Activated gamma-delta T cell (primary cell): ENCODE measurements at regions not wholly inside any gene's neighbourhood (a gene's known extent, or its start where the extent isn't known, plus 50 kb on each side); places are given as distances from the start of the nearest gene placed in this dataset.
A peak's percentile ranks its signal among the peaks of the same experiment; 100 is the strongest.

Experiments
- DNase-seq: peaks from one replicate; lab custom pipeline; 2025; lab: John Stamatoyannopoulos, UW

DNA sequence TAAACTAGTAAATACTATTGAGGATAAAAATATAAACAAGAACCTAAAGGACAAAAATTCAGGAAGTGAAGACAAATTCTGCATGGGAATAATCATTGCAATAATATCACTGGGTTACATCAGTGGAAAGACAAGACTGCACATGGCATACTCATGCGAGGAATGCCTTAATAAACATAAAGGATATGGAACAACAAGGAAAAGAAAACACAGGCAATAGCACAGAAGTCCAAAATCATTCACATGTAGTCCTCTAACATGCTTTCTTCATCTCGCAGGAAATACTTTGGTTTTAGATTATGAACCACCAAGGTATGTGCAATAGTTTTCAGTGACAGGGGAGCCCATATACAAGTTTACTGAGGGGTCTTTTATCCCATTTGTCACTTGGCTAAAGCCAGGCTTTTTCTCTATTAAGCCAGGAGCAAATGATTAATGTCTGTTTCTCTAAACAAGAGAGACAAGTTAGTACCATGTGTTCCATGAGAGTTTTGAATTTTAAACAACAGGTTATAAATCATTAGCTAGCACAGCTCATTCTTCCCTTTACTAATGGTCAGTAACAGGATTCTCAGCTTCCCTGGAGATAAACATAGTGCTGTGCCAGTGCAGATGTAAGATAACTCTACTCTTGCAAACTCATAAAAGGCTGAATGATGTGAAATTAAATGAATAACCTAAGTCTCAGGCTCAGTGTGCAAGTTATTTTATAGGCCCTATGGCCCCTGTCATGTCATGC, 353.6 kb upstream of the FSIP2 start:
- no peak for DNase-seq

GRCh38 chr2:185388226-185388625, 350.4 kb upstream of the FSIP2 start:
- no peak for DNase-seq

DNA sequence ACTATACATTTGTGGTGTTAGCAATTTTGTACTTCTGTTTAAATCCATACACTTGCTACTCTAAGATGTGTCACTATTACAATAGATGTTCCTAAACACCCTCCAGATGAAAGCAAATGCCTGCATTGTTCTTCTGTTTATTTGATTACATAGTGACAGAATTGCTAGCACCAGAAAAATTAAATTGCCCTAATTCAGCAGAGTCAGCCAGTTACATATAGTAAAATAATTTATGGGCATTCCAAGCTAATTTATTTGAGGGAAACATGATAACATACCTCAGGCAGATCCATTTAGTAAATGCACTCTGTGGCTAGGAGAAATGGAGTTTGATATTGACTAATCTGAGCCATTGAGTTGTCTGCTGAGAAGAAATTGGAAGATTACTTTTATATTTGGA, 347.1 kb upstream of the FSIP2 start:
- no peak for DNase-seq

DNA sequence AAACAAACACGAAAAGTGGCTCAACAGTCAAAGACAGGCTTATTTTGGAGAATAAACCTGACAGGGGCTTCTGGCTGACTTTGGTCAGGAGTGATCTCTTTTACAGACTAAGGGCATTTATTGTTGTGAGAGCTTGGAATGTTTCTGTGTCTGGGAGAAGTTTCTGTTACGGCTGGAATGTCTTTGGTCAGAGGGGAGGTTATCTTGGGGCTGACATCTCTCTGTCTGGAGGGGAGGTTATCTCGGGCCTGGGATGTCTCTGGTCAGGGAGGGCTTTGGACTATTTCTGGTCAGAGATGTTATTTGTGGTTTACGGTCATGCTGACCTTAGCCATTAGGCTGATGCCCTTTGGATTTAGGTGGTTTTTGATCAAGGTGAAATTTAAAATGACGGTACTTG, 345.5 kb upstream of the FSIP2 start:
- DNase-seq: no peak

DNA sequence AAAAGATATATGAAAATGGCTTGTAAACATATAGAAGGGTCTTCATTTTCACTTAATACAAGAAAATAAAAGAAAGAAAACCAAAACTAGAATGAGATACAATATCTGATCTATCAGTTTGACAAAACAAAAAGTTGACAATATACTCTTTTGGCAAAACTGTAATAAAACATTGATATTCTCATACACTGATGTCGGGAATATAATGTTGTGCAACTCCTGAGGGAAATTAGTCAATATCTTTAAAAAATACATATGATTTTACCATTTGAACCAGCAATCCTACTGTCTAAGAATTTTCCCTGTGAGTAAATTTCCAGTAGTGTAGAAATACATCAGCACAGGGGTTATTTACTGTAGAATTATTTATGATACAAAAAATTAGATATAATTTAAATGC, 336.1 kb upstream of the FSIP2 start:
- no peak for DNase-seq

GRCh38 chr2:185404578-185404977, 334.0 kb upstream of the FSIP2 start:
- DNase-seq: no peak

- DNase-seq: no peak
These were observed 321.5 kb upstream of the FSIP2 start for GRCh38 chr2:185417111-185417510.

GRCh38 chr2:185417688-185418087, 320.9 kb upstream of the FSIP2 start:
- DNase-seq: no peak

DNA sequence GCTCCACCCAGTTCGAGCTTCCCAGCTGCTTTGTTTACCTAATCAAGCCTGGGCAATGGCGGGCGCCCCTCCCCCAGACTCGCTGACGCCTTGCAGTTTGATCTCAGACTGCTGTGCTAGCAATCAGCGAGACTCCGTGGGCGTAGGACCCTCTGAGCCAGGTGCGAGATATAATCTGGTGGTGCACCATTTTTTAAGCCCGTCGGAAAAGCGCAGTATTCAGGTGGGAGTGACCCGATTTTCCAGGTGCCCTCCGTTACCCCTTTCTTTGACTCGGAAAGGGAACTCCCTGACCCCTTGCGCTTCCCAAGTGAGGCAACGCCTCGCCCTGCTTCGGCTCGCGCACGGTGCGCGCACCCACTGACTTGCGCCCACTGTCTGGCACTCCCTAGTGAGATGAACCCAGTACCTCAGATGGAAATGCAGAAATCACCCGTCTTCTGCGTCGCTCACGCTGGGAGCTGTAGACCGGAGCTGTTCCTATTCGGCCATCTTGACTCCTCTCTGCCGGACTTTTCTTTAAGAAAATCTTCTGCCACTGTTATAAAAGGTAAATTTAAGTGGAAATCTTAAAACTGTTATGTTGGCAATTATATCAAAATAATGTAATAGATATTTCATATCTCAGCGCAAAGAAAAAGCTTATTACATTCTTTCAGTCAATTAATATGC, 313.5 kb upstream of the FSIP2 start:
- DNase-seq: peak; percentile 9

DNA sequence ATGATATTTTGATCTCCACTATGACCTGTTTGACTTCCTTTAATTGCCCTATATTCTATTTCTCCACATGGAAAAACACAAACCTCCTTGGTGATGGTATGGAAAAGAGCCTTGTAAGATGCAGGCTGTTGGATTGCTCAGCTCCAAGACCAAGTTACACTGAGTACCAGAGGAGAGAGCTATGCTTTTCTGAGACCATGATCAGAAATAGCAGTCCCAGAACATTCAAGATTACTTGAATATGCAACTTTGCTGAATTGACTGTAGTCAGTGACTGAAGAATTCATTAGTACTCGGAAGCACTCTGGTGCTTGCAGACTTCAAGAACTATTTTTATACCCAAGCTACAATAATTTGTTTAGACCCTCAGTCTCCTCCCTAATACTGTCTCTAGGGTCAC, 310.6 kb upstream of the FSIP2 start:
- DNase-seq: no peak

GRCh38 chr2:185433824-185434223, 304.8 kb upstream of the FSIP2 start:
- DNase-seq: no peak

DNA sequence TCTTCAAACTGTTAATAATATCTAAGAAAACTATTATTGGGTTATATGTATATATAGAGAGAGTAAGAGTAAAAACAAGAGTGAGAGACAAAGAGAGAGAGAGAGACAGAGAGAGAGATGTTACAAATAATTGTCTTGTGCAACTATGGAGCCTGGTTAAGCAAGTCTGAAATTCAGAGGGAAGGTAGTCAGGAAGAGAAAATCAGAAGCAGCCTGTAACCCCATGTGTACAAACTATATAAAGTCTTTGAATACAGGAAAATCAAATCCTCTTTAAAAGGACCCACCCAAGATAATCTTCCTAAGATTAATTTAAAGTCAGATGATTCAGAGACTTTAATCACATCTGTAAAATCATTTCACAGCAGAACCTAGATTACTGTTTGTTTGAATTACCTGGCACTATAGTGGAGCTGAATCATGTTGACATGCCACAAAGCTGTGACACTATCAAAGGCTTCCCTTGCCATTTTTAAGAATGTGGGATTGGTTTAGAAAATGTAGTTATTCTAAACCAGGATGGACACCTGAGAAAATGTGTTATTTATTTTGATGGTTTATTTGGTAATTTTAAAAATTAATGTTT, 301.7 kb upstream of the FSIP2 start:
- DNase-seq: no peak

DNA sequence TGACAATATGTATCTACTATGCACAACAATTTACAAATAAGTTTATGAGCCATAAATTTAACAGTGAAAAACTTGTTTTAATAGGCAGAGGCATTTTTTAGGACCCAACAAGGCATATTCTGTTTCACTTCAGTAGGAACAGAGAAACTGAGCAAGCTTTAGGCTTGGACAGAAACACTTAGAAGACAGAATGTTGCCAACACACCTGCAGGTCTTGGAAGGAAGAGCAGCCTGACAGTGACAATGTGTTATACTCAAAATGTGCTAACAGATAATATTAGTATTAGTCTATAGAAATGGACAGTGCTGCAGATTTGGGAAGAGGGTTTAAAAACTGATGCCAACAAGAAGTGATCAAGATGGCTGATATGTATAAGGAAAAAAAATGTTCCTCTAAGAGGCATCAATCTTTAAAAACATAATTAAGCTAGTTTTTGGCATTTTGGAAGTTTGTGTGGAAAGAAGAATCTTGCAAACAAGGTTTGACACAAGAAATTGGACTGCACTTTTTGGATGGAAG, 297.1 kb upstream of the FSIP2 start:
- DNase-seq: no peak

DNA sequence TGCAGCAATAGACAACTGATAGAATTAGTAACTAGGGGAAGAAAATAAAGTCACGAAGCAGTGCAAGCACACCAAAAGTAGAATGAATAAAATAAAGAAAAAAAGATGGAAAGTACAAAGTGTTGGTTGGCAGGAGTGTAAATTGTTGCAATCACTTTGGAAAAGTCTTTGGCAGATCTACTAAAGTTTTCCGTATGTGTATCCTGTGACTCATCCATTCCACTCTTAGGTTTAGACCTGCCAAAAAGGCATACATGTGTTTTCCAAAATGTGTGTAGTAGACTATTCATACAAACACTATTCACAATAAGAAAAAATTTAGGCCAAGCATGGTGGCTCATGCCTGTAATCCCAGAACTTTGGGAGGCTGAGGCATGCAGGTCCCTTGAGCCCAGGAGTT, 282.1 kb upstream of the FSIP2 start:
- DNase-seq: no peak

GRCh38 chr2:185463481-185463880, 275.1 kb upstream of the FSIP2 start:
- DNase-seq: no peak

DNA sequence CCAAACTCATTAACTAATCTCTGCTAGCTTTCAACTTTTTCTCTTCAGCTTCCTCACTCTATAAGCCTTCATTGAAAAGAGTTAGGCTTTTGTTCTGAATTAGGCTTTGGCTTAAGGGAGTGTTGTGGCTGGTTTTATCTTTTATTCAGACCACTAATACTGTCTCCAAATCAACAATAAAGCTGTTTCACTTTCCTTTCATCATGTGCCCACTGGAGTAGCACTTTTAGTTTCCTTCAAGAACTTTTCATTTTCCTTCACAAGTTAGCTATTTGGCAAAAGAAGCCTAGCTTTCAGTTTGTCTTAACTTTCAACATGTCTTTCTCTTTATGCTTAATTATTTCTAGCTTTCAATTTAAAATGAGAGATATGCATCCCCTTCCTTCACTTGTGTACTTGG, 271.7 kb upstream of the FSIP2 start:
- DNase-seq: no peak

- DNase-seq: no peak
These were observed 267.2 kb upstream of the FSIP2 start for GRCh38 chr2:185471441-185471840.

GRCh38 chr2:185472574-185472973, 266.0 kb upstream of the FSIP2 start:
- no peak for DNase-seq

DNA sequence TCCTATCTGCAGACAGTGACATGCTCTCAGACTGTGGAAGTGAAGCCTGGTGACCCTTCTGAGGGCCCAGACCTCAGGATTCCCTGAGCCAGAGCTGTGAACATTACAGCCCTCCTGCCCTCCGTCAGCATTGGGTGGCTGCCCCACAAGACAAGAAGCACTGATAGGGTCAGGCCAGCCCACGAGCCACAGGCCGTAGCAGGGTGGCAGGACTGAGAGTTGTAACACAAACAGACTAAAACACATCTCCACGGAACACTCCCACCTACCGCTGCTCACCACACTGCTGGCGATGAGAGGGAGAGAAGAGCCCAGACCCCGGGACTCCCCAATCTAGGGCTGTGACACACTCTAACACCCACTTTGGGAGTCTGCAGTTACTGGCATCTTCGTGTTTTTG, 264.8 kb upstream of the FSIP2 start:
- no peak for DNase-seq

- DNase-seq: no peak
These were observed 262.7 kb upstream of the FSIP2 start for GRCh38 chr2:185475914-185476313.

DNA sequence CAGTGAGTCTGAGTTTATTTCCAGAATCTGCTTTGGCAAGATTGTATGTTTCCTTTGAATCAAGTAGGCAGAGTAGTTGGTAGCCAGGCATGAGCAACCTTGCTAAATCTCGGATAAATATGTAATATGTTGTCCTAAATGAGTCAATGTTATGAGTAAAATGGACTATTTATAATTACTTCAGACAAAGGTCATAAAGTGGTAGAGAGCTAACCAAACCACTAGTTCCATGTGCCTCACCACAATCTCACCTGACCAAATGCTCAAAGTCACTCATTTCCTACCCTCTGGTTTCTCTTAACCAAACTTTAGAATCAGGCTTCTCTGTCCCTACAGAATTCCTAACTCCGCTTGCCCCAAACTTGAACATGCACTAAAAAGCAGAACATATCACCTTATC, 261.2 kb upstream of the FSIP2 start:
- no peak for DNase-seq

GRCh38 chr2:185484602-185485001, 254.0 kb upstream of the FSIP2 start:
- DNase-seq: no peak

DNA sequence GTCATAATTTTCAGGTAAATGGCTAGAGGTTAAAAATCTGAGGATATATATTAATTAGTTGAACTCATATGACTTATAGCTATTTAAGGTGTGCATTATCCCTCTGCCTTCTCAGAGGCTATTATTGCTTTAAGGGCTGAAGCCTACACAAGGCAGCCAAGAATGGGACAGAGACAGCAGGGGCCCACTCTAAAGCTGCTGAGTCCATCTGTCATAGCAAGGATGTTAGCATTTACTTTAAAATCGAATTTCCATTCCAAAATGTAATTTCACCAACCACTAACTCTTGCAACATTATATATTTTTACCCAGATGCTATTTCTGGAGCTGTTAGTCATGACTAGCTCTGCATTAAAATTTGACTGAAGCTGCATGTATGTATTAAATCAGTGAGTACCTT, 236.3 kb upstream of the FSIP2 start:
- no peak for DNase-seq
